T-cell (primary cell): ENCODE measurements at regions not wholly inside any gene's neighbourhood (a gene's known extent, or its start where the extent isn't known, plus 50 kb on each side); places are given as distances from the start of the nearest gene placed in this dataset.
A peak's percentile ranks its signal among the peaks of the same experiment; 100 is the strongest.
"Not testable (repeated sequence)": the region's sequence is repeated elsewhere in the genome, so short reads cannot be mapped to it uniquely, and the experiment has no call there.

ENCODE experiments used
- ATAC-seq, 4 experiments: fragments of 200-7000 bp in 3 of 4; fragments of 150-1000 bp in 1 of 4; cut with Tn5 transposase; replicated peaks in 1 of 4; 1 replicate in 3 of 4; 2 replicates in 1 of 4; pipeline ENCODE4 v1.10.0; 2021; ENCODE audit warnings: moderate library complexity in 3 of 4, mild to moderate bottlenecking in 2 of 4, moderate number of reproducible peaks in 1 of 4
- CTCF ChIA-PET, 2 donors: fragments of 300-600 bp; sonication (Branson Sonifier 250); formaldehyde crosslinking; loops; one replicate each; lab custom pipeline; 2022; ENCODE audit warnings: antibody characterized with exemption in 2 of 2; lab: Charles Lee
- POLR2A ChIA-PET, 2 donors: fragments of 300-600 bp; sonication (Branson Sonifier 250); formaldehyde crosslinking; loops; one replicate each; lab custom pipeline; 2022; ENCODE audit warnings: antibody characterized with exemption in 2 of 2; lab: Charles Lee
- DNase-seq, 35 experiments: peaks; one replicate each; pipeline versions ENCODE4 v3.0.0 to v3.0.0-alpha.2; 2013 to 2023
- H3K27ac ChIP-seq: one replicate; pipeline ENCODE4 v1.5.1; 2013; ENCODE audit warnings: low read length
- H3K27me3 ChIP-seq, 2 experiments: replicated peaks in 1 of 2; 1 replicate in 1 of 2; 2 replicates in 1 of 2; pipeline versions ENCODE4 v1.6.1 to v1.7.0; 2013; ENCODE audit warnings: low read length in 1 of 2, mixed read lengths in 1 of 2; ENCODE audit not compliant: control insufficient read depth in 2 of 2, insufficient read depth in 2 of 2; ENCODE audit errors: extremely low read depth in 1 of 2
- H3K36me3 ChIP-seq, 2 donors: 1 replicate in 1 of 2; 2 replicates in 1 of 2; pipeline versions ENCODE4 v1.6.1 to v1.7.0; 2013; ENCODE audit warnings: low read length in 1 of 2; ENCODE audit not compliant: control insufficient read depth in 2 of 2, insufficient read depth in 1 of 2; ENCODE audit errors: extremely low read depth in 1 of 2
- H3K4me1 ChIP-seq, 2 experiments: 1 replicate in 1 of 2; 2 replicates in 1 of 2; pipeline versions ENCODE4 v1.6.1 to v1.7.0; 2013; ENCODE audit warnings: low read length in 2 of 2, mixed read lengths in 1 of 2; ENCODE audit not compliant: insufficient read depth in 2 of 2, control insufficient read depth in 1 of 2; ENCODE audit errors: extremely low read depth in 1 of 2
- H3K4me3 ChIP-seq, 2 donors: 1 replicate in 1 of 2; 2 replicates in 1 of 2; pipeline versions ENCODE4 v1.5.1 to v1.7.0; 2013; ENCODE audit warnings: mild to moderate bottlenecking in 2 of 2, low read length in 1 of 2, moderate library complexity in 1 of 2; ENCODE audit not compliant: control insufficient read depth in 1 of 2; ENCODE audit errors: extremely low read depth in 1 of 2
- H3K9me3 ChIP-seq: 2 replicates; pipeline ENCODE4 v1.7.0; 2013
- H3K27ac Mint-ChIP-seq, 2 donors: one replicate each; pipeline ENCODE4 v1.8.0; 2020 to 2021; ENCODE audit warnings: mild to moderate bottlenecking in 2 of 2, mixed read lengths in 2 of 2
- H3K27me3 Mint-ChIP-seq, 2 donors: one replicate each; pipeline ENCODE4 v1.8.0; 2021 to 2022; ENCODE audit warnings: mixed read lengths in 2 of 2
- H3K36me3 Mint-ChIP-seq: one replicate; pipeline ENCODE4 v1.8.0; 2021; ENCODE audit warnings: mixed read lengths
- H3K4me1 Mint-ChIP-seq, 3 donors: one replicate each; pipeline ENCODE4 v1.8.0; 2020 to 2022; ENCODE audit warnings: mixed read lengths in 3 of 3, mild to moderate bottlenecking in 1 of 3
- H3K4me3 Mint-ChIP-seq, 3 donors: one replicate each; pipeline ENCODE4 v1.8.0; 2020 to 2022; ENCODE audit warnings: mild to moderate bottlenecking in 3 of 3, mixed read lengths in 3 of 3, moderate library complexity in 3 of 3
- H3K9me3 Mint-ChIP-seq, 3 donors: one replicate each; pipeline ENCODE4 v1.8.0; 2020 to 2022; ENCODE audit warnings: mixed read lengths in 3 of 3
- WGBS: methylation state at CpG from one replicate; pipeline ENCODE4 v1.1.5; 2013; ENCODE audit warnings: missing lambda C conversion rate; ENCODE audit not compliant: insufficient coverage; 5-methylcytosine and 5-hydroxymethylcytosine counted together

DNA sequence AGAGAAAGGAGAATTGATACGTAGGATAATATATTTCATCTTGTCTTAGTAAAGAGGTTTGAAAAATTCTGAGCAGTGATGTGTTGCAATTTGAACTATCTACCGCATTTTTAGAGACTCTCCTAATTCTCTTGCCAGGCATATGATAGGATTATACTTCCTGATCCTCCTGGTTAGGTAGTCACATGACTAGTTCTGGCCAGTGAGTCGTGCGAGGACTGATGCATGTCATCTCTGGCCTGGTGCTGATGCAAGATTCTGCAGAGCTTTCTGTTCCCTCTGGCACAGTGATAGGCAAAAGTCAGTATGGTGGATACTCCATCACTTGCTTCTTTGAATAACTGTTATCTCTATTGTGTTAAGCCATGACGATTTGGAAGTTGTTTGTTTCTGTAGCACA lies 277.6 kb upstream of the NAALADL2 start:
- Histone ChIP-seq H3K4me3 (no peak overlapping the region), H3K27me3 (no peaks in the 10 kb centered on the region), H3K27ac (no peak overlapping the region), H3K36me3 (no peaks in the 10 kb centered on the region), H3K9me3 (no peaks in the 10 kb centered on the region), H3K4me1 (no peaks in the 10 kb centered on the region)
- Mint-ChIP-seq H3K9me3 (peaks cover 0 to 14% (median 10%) of the 10 kb centered on the region in 3 donors), H3K27ac (no peak overlapping the region), H3K4me1 (no peaks in the 10 kb centered on the region), H3K4me3 (no peak overlapping the region), H3K27me3 (no peaks in the 10 kb centered on the region), H3K36me3 (no peaks in the 10 kb centered on the region)
- 93% methylated on average over 3 of the region's 5 CpGs for WGBS
- ChIA-PET CTCF (no interaction called here), POLR2A (no interaction called here)
- DNase-seq = no peak
- no peak for ATAC-seq

GRCh38 chr3:174583396-174583795 lies 275.7 kb upstream of the NAALADL2 start:
- DNase-seq = no peak
- no peaks in the 10 kb centered on the region for H3K27me3 Mint-ChIP-seq
- ATAC-seq = no peak
- no CpG with 5 or more reads among the region's 1 CpG for WGBS
- Histone ChIP-seq H3K36me3 (no peaks in the 10 kb centered on the region), H3K27me3 (no peaks in the 10 kb centered on the region), H3K4me3 (no peak overlapping the region), H3K4me1 (no peaks in the 10 kb centered on the region), H3K9me3 (no peaks in the 10 kb centered on the region), H3K27ac (no peak overlapping the region)
- H3K4me3 Mint-ChIP-seq = no peak overlapping the region
- no peaks in the 10 kb centered on the region for H3K36me3 Mint-ChIP-seq
- H3K27ac Mint-ChIP-seq = no peak overlapping the region
- H3K4me1 Mint-ChIP-seq = no peaks in the 10 kb centered on the region
- ChIA-PET POLR2A (no interaction called here), CTCF (no interaction called here)
- peaks cover 0 to 20% (median 11%) of the 10 kb centered on the region in 3 donors for H3K9me3 Mint-ChIP-seq

DNA sequence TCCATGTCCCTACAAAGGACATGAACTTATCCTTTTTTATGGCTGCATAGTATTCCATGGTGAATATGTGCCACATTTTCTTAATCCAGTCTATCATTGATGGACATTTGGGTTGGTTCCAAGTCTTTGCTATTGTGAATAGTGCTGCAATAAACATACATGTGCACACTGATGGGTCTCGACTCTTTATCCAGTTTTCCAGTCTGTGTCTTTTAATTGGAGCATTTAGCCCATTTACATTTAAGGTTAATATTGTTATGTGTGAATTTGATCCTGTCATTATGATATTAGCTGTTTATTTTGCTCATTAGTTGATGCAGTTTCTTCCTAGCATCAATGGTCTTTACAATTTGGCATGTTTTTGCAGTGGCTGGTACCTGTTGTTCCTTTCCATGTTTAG lies 272.0 kb upstream of the NAALADL2 start:
- no CpG with 5 or more reads among the region's 1 CpG for WGBS
- POLR2A ChIA-PET, DNase-seq, H3K4me1 Mint-ChIP-seq, H3K27ac Mint-ChIP-seq, H3K4me1 ChIP-seq, H3K9me3 ChIP-seq, H3K36me3 Mint-ChIP-seq, H3K27me3 Mint-ChIP-seq, ATAC-seq, H3K27me3 ChIP-seq, CTCF ChIA-PET, H3K27ac ChIP-seq, H3K36me3 ChIP-seq, H3K4me3 ChIP-seq, H3K4me3 Mint-ChIP-seq: not testable (repeated sequence)
- peaks cover 3 to 13% (median 12%) of the 10 kb centered on the region in 3 donors for H3K9me3 Mint-ChIP-seq

- Mint-ChIP-seq H3K9me3 (peaks cover 0 to 26% (median 0%) of the 10 kb centered on the region in 3 donors), H3K4me1 (no peaks in the 10 kb centered on the region), H3K27ac (no peak overlapping the region), H3K27me3 (no peaks in the 10 kb centered on the region), H3K36me3 (no peaks in the 10 kb centered on the region), H3K4me3 (no peak overlapping the region)
- Histone ChIP-seq H3K27me3 (no peaks in the 10 kb centered on the region), H3K4me3 (no peak overlapping the region), H3K27ac (no peak overlapping the region), H3K4me1 (no peaks in the 10 kb centered on the region), H3K9me3 (no peaks in the 10 kb centered on the region), H3K36me3 (no peaks in the 10 kb centered on the region)
- no peak for DNase-seq
- WGBS = no CpG with 5 or more reads among the region's 2 CpGs
- no peak for ATAC-seq
- ChIA-PET CTCF (no interaction called here), POLR2A (no interaction called here)
Observed at GRCh38 chr3:174596447-174596982, 262.6 kb upstream of the NAALADL2 start.

GRCh38 chr3:174598885-174599439 lies 260.2 kb upstream of the NAALADL2 start:
- no peaks in the 10 kb centered on the region for H3K4me1 ChIP-seq
- 80% methylated on average over 1 of the region's 4 CpGs for WGBS
- POLR2A ChIA-PET = no interaction called here

DNA sequence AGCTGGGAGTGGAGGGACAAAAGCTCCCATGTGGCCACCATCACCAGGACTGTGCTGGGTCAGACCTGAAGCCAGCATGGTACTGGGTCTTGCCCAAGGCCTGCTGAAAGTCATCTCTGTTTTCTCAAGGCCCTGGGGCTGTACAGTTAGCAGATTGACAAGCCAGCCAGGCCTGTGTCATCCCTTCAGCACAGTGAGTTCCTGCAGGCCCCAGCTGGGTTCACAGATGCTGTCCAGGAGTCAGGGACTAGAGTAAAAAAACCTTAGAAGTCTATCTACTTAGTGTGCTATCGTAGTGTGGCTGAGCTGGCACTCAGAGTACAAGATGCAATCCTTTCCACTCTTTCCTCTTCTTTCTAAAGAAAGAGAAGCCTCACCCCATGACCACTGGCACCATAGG lies 246.0 kb upstream of the NAALADL2 start:
- H3K36me3 Mint-ChIP-seq = no peaks in the 10 kb centered on the region
- H3K4me1 Mint-ChIP-seq = no peaks in the 10 kb centered on the region

More at GRCh38 chr3:174598885-174599439, 260.2 kb upstream of the NAALADL2 start:
- no peaks in the 10 kb centered on the region for H3K36me3 Mint-ChIP-seq
- peaks cover 0 to 26% (median 0%) of the 10 kb centered on the region in 3 donors for H3K9me3 Mint-ChIP-seq
- Histone ChIP-seq H3K27ac (no peak overlapping the region), H3K4me3 (no peak overlapping the region), H3K36me3 (no peaks in the 10 kb centered on the region), H3K9me3 (no peaks in the 10 kb centered on the region), H3K27me3 (no peaks in the 10 kb centered on the region)
- CTCF ChIA-PET = no interaction called here
- DNase-seq = no peak
- no peak overlapping the region for H3K4me3 Mint-ChIP-seq
- no peak for ATAC-seq
- no peak overlapping the region for H3K27ac Mint-ChIP-seq
- no peaks in the 10 kb centered on the region for H3K27me3 Mint-ChIP-seq
- H3K4me1 Mint-ChIP-seq = no peaks in the 10 kb centered on the region

More for the DNA sequence above, 246.0 kb upstream of the NAALADL2 start:
- 67% methylated on average over 1 of the region's 1 CpG for WGBS
- Mint-ChIP-seq H3K9me3 (peaks cover 5 to 13% (median 11%) of the 10 kb centered on the region in 3 donors), H3K27me3 (no peaks in the 10 kb centered on the region), H3K4me3 (no peak overlapping the region), H3K27ac (no peak overlapping the region)
- no peaks in the 10 kb centered on the region for H3K9me3 ChIP-seq
- ATAC-seq (peak in 1 of 4 experiments; percentile 9), DNase-seq (no peak)
- H3K27ac ChIP-seq = no peak overlapping the region
- no peak overlapping the region for H3K4me3 ChIP-seq
- CTCF ChIA-PET = no interaction called here
- H3K36me3 ChIP-seq = no peaks in the 10 kb centered on the region
- no peaks in the 10 kb centered on the region for H3K4me1 ChIP-seq
- POLR2A ChIA-PET = no interaction called here
- H3K27me3 ChIP-seq = no peaks in the 10 kb centered on the region
